ENCODE measurements at regions not wholly inside any gene's neighbourhood (a gene's known extent, or its start where the extent isn't known, plus 50 kb on each side); places are given as distances from the start of the nearest gene placed in this dataset.

DNA sequence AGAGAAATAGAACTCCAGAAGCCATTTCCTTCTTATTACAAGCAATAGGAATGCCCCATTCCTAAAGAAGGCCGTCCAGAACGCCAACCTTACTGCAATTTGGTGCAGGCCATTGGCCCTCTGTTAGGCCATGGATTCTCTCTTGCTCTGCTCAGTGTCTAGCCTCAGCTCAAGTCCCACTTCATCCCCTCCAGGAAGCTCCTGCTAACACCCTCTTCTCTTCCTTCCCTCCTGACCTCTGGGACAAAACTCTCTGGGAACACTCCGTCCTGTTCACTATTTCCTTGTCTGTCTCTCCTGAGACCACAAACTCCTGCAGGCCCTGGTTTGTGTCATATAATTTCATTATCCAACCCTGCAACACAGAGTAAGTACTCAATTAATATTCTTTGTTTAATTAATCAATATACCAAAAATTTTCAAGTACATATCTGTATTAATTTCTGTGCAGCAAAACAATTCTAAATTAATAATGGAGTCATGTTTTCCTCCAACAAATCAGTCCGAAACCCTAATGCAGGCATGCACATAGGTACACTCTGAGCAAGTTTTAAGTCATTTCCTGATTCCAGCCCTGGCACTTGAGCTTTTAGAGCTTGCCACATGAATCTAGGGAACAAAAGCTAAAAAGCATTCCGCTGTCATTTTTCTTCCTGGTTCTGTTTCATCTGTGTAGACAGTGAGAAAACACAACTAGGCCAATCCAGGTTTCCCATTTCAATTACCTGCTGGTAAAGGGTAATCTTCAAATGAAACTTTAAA, 245.3 kb downstream of the SETD4 start:
- Histone ChIP-seq H3K9me3 (no peaks in the 10 kb centered on the region), H3K27me3 (no peaks in the 10 kb centered on the region), H3K36me3 (no peaks in the 10 kb centered on the region), H3K27ac (peak overlapping the region in 2 of 4 donors; percentile 25 to 49), H3K4me1 (peaks cover 0 to 12% (median 2%) of the 10 kb centered on the region in 4 donors), H3K4me3 (no peak overlapping the region)
- DNase-seq (no peak), ATAC-seq (ENCODE audit: low FRiP score in 2 of 2) (no peak)
- 72 to 76% methylated on average over 5 of the region's 5 CpGs for WGBS, 2 donors
- TF ChIP-seq POLR2AphosphoS5 (IDR thresholded peaks at IDR 0.05): no peak
- TF ChIP-seq, protein P1, sequence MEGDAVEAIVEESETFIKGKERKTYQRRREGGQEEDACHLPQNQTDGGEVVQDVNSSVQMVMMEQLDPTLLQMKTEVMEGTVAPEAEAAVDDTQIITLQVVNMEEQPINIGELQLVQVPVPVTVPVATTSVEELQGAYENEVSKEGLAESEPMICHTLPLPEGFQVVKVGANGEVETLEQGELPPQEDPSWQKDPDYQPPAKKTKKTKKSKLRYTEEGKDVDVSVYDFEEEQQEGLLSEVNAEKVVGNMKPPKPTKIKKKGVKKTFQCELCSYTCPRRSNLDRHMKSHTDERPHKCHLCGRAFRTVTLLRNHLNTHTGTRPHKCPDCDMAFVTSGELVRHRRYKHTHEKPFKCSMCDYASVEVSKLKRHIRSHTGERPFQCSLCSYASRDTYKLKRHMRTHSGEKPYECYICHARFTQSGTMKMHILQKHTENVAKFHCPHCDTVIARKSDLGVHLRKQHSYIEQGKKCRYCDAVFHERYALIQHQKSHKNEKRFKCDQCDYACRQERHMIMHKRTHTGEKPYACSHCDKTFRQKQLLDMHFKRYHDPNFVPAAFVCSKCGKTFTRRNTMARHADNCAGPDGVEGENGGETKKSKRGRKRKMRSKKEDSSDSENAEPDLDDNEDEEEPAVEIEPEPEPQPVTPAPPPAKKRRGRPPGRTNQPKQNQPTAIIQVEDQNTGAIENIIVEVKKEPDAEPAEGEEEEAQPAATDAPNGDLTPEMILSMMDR (IDR thresholded peaks at IDR 0.05): no peak
- TF ChIP-seq POLR2A (IDR thresholded peaks at IDR 0.05): no peak
- no peak for TF ChIP-seq EP300 (IDR thresholded peaks at IDR 0.05)

DNA sequence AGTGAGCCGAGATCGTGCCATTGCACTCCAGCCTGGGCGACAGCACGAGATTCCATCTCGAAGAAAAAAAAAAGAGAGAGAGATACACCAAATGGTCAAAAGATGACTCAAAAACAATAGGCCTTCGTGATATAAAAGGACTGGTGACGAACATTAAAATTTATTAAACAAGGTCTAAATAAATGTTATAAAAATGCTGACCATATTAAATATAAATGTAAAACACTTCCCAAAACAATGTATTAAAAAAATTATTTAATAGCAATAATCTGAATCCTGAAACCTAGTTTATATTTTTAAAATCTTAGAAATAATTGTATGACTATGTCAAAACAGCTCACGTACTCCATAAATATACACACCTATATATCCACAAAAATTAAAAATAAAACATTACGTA, 247.6 kb downstream of the SETD4 start:
- TF ChIP-seq, protein P1 (IDR thresholded peaks at IDR 0.05): no peak
- no peak for TF ChIP-seq EP300 (IDR thresholded peaks at IDR 0.05)
- TF ChIP-seq POLR2AphosphoS5 (IDR thresholded peaks at IDR 0.05): no peak
- TF ChIP-seq POLR2A (IDR thresholded peaks at IDR 0.05): no peak
- DNase-seq: no peak
- Histone ChIP-seq H3K4me3 (no peak overlapping the region), H3K27me3 (no peaks in the 10 kb centered on the region), H3K9me3 (no peaks in the 10 kb centered on the region), H3K27ac (no peak overlapping the region), H3K4me1 (peaks cover 0 to 12% (median 2%) of the 10 kb centered on the region in 4 donors), H3K36me3 (no peaks in the 10 kb centered on the region)
- no peak for ATAC-seq (ENCODE audit: low FRiP score in 2 of 2)
- WGBS, 2 donors: 95 to 97% methylated on average over 9 of the region's 9 CpGs

DNA sequence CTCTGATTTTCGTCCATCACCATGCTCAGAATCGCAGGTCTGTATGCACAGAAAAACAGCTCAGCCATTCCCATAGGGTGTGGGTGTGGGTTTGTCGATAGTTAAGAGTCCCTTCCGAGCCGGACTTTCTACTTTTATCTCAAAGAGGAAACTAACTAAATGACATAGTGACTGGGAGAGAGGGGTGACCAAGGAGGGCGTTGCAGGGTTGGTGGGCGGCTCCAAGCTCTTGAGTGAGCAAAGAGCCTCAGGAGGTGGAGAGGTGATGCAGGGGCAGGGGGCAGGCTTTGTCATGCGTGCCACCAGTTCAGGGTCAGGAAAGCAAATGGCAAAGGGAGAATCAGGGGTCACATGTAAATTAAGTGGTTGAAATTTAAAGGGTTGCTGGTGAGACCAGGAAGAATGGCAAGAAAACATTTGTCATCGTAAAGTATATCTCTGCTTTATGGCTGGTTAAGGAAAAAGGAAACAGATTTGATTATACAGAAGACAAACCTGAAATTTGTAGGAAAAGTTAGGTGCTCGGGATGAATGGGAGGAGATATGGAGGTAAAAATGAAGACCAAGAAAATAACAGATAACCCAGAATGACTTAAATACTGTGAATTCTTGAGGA, 249.0 kb downstream of the SETD4 start:
- H3K27ac ChIP-seq: no peak overlapping the region
- peaks cover 0 to 12% (median 2%) of the 10 kb centered on the region in 4 donors for H3K4me1 ChIP-seq
- ATAC-seq (ENCODE audit: low FRiP score in 2 of 2): no peak
- 74 to 86% methylated on average over 10 of the region's 10 CpGs for WGBS, 2 donors
- H3K9me3 ChIP-seq: no peaks in the 10 kb centered on the region
- H3K27me3 ChIP-seq: no peaks in the 10 kb centered on the region
- H3K4me3 ChIP-seq: no peak overlapping the region
- DNase-seq: no peak
- H3K36me3 ChIP-seq: no peaks in the 10 kb centered on the region
- TF ChIP-seq EP300 (IDR thresholded peaks at IDR 0.05) (no peak), POLR2AphosphoS5 (IDR thresholded peaks at IDR 0.05) (no peak), POLR2A (IDR thresholded peaks at IDR 0.05) (no peak)
- TF ChIP-seq, protein P1 (IDR thresholded peaks at IDR 0.05): no peak

DNA sequence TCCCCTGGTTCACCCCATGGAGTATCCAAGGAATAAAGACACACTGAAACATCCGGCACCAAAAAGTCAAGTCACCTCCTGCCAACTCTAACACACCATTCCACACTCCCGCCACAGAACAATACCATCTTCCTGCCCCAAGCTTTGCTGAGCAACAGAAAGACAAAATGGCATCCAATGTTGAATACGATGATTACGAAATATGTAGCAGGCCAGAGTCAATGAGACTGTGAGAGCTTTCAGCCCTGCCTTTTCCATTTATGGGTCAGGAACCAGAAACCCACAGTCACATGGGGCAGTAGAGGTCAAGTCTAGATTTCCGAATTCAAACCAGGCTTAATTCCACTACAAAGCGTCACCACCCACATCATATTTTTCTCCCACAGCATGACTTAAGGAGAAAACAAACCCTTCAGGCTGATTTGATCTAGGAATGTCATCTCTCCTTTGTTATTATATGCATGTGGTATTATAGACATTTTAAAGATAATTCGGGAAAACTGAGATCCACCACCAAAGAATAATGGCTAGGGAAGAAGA, 249.8 kb downstream of the SETD4 start:
- TF ChIP-seq, protein P1 (IDR thresholded peaks at IDR 0.05): no peak
- TF ChIP-seq POLR2AphosphoS5 (IDR thresholded peaks at IDR 0.05) (no peak), POLR2A (IDR thresholded peaks at IDR 0.05) (no peak), EP300 (IDR thresholded peaks at IDR 0.05) (no peak)
- ATAC-seq (ENCODE audit: low FRiP score in 2 of 2) (no peak), DNase-seq (no peak)
- 84 to 87% methylated on average over 7 of the region's 7 CpGs for WGBS, 2 donors
- Histone ChIP-seq H3K4me3 (no peak overlapping the region), H3K4me1 (peaks cover 0 to 12% (median 2%) of the 10 kb centered on the region in 4 donors), H3K27me3 (no peaks in the 10 kb centered on the region), H3K9me3 (no peaks in the 10 kb centered on the region), H3K36me3 (no peaks in the 10 kb centered on the region), H3K27ac (no peak overlapping the region)

Measured in upper lobe of left lung (tissue), 6 donors.